HG02973 (cell line): ENCODE measurements at regions not wholly inside any gene's neighbourhood (a gene's known extent, or its start where the extent isn't known, plus 50 kb on each side); places are given as distances from the start of the nearest gene placed in this dataset.
"Not testable (repeated sequence)": the region's sequence is repeated elsewhere in the genome, so short reads cannot be mapped to it uniquely, and the experiment has no call there.

Experiments
- ATAC-seq: cut with Tn5 transposase; IDR thresholded peaks from one replicate; pipeline ENCODE4 v1.9.1; 2021; ENCODE audit warnings: moderate library complexity; ENCODE audit not compliant: unreplicated experiment

DNA sequence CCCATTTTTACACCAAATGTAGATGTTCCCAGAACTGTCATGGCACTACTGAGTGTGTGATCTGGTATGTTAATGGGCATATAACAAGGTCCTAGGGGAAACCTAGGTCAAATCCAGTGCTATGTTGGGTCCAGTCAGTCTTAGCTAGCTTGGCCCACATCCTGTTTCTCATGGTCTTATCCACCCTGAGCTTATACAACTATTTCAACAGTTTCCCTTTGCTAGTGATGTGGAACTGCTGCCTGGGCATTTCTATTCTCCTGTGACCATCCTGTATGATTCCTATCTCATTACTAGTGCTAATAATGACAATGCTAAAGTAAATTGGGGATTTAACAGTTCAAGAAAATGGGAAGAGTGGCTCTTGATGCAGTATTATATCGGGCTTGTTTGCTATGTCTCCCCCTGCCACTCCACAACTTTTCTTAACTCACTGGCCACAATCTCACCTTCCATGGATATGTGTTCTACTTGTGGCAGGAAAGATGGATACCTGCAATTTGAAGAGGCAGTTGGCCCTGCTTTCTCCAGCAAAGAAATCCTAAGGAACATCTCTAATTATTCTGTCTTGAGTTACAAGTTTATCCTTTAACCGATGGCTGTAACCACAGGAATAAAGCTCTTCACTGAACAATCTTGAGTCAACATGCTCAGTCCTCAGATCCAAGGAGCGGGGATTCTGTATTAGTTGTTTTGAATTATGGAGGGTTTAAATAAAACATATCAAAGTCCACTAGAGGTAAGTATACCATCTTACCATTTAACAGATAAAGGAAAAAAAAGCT lies 707.8 kb downstream of the XPNPEP1 start:
- ATAC-seq = no peak

DNA sequence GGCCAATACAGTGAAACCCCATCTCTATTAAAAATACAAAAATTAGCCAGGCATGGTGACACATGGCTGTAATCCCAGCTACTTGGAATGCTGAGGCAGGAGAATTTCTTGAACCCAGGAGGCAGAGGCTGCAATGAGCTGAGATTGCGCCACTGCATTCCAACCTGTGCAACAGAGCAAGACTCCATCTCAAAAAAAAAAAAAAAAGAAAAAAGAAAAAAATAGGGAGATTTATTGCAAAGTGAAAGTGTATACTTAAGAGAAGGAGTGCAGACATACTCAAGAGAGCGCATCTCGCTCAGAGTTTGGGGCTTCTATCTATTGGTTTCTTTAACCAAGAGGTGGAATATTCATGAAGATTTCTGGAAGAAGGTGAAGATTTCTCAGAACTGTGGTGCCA lies 708.4 kb downstream of the XPNPEP1 start:
- ATAC-seq = not testable (repeated sequence)

DNA sequence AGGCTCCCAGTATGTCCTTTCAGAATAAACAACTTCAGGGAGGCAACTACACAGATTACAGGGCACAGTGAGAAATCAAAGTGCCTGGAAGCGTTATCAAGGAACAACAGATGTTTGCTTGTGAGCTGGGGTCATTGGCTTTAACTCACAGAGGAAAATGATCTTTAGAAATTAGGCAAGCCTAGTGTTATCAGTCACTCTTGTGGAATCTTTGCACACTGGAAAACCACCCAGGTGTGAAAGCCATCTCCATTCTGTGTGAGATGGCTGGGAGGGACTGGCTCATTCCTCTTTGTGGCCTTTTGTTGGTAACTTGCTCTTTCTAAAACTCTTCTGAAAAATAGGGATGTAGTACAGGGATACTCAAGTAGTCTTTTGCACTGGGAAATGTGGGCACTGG lies 716.0 kb downstream of the XPNPEP1 start:
- no peak for ATAC-seq

DNA sequence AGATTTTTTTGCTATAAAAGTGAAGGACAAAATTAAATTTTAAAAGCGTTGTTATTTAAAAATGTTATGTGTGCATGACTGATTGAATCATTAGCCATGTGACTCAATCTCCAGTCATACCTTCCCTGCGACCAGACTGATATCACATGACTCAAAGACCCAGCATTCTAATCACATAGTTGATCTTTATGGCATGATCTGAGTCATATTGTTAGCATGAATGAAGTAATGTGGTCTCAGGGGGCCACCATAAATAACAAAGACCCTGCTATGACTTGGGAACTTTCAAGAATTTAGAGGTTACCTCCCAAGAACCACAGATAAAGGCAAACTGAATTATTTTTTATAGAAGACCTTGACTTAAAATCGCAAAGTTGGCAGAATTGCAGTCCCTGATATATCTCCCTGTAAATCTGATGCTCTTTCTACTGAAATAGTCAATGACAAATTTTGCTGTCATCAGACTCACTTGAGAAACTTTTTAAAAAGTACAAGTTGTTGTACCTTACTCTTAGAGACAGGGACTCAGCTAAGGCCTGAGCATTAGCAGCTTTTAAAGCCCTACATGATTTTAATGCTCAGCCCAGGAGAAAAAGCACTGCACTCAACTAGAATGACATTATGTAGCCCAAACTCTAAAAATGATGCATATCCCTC lies 717.3 kb downstream of the XPNPEP1 start:
- ATAC-seq = no peak

DNA sequence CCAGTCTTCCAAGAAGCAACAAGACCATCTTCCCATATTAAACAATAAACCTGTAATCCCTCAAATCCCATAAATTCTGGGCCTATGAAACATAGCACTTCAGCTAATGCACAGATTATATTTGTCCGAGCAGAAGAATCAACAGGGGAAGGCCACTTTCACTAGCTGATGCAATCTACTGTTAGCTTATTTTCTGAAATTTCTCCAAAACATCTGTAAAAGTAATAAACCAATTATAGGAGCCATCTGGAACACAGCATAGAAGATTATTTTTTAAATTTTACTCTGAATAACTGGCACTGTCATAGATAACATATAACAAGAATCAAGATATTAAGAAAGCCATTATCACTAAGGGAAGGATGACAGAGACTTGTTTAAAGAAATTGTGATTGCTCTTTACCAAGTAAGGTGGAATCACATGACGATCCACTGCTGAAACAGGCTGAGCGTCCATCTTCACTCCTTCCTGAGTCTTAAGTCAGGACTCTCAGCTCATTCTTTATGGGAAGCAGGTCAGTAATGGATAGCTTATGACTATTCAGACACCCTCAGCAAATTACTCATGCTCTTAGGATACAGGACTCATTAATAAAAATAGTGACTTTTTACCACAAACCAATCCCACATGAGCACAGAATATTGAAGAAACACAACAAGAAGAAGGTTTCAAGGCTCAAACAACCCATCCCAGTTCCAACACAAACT lies 719.5 kb downstream of the XPNPEP1 start:
- no peak for ATAC-seq

DNA sequence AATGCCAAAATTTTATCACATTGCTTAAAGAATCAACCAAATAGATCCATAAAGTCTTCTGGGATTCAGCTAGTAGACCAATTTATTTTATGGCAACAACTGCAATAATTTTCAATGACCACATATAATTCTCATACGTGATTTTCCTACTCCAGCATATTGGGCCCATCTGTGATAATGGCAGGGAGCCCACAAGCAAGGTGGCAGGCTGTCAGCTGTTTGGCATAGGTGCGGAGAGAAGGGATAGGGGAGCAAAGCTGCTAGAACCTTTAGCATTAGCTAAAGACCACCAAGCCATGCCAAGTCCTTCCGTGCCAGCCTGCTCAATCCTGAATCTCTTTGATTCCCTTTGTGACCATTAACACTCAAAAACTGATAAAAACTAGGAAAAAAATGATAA lies 721.2 kb downstream of the XPNPEP1 start:
- ATAC-seq = no peak

DNA sequence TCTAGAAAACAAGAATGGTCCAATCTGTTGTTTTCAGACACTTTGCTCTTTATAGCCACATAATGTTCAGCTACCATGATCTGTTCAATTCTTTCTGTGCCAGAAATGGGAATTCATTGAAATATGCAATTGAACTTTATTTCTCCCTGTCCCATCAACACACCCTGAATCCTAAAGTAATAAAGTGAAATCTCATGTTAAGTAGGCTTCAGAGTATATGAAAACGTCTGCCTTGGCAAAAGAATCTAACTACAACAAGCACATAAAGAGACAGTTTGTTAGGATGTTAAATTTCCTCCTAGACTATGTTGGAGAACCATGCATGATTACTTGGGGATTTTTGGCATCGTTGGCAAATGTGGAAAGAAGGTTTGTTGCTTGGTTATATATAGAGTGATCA lies 722.7 kb downstream of the XPNPEP1 start:
- no peak for ATAC-seq

DNA sequence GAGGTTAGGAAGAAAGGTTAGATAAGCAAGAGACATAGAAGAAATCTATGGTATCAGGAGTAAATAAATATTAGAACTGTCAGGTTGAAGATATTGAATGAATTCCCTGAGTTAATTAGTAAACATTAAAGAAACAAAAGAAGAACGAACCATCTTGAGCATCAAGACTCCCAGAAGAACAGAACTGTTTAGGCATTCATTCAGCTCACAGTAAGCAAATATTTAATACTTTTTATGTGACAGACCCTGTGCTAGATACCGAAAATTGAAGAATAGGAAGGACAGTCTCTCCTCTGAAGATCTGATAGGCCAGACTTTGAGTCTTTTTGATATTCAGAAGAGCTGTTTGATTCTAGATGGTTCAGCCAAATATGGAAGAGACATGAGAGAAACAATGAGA lies 731.5 kb downstream of the XPNPEP1 start:
- ATAC-seq = no peak

DNA sequence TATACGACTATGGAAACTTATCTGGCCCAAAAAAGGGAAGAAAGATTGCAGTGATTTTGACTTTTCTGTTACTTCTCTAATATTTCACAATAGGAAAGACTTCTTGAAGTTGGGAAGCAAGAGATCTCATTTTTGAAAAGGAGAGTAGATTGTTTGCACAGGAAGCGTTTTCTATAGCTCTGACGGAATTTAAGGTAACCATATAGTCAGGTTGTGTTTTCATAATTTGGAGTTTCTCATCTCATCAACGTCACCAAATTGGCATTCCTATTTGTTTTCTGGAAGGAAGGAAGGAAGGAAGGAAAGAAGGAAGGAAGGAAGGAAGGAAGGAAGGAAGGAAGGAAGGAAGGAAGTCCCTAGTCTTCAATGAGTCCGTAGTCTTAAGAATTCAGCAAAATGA lies 732.0 kb downstream of the XPNPEP1 start:
- no peak for ATAC-seq

DNA sequence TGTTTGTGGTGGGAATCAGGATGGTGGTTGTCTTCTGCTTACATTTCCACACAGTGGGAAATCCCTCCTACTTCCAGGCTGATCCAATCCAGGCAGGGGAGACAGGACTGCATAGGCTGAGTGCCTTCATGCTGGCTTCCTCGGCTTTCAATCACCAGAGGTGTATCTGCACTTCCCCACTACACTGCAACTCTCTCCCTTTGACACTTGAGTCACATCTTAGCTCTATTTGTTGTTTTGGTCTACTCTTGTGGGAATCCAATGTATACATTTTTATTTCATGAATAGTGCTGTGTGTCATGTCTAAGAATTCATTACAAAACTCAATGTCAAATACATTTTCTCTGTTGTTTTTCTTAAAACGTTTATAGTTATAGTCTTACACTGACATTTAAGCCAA lies 735.6 kb downstream of the XPNPEP1 start:
- no peak for ATAC-seq

DNA sequence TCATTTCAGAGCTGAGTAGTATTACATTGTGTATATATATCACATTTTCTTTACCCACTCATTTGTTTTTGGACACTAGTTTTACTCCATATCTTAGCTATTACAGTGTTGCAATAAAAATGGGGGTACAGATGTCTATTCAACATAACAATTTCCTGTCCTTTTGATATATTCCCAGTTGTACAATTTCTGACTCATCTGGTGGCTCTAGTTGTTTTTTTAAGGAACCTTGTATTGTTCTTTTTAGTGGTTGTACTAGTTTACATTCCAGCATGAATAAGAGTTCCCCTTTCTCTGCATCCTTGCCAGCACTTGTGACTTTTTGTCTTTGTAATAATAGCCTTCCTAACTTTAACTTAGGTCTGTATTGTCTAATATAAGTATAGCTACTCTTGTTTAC lies 739.9 kb downstream of the XPNPEP1 start:
- no peak for ATAC-seq

DNA sequence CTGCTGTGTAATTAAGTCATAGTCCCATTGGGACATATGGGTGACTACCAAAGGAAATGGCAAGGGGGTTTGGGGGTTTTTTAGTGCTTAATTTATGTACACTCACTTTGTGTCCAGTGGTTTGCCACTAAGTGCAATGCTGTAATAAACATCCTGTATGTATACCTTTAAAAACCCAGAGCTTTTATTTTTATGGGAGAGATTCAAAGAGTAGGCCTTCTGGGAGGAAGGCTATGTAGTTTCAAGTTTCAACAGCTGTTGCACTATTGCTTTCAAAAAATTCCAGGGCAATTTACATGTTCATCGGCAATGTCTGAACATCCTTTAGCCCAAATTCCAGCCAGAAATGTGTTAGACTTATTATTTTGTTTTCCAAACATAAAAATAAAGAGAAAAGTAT lies 744.7 kb downstream of the XPNPEP1 start:
- no peak for ATAC-seq

DNA sequence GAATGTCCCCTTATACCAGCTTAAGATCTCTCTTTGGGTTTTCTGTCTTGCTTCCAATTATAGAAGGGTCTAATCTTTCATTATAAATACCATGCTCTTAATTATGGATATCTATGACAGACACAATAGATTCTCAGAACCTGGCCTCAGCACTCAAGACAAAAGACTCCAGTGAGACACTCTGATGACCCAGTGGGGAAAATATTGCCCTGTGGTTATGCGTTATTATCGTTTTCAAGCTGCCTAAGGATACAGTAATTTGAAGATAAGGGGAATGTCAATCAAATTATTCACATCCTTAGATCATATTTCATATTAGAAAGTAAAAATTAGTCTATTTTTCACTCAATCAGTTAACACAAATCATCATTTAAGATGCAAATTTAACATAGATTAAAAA lies 748.8 kb downstream of the XPNPEP1 start:
- no peak for ATAC-seq

DNA sequence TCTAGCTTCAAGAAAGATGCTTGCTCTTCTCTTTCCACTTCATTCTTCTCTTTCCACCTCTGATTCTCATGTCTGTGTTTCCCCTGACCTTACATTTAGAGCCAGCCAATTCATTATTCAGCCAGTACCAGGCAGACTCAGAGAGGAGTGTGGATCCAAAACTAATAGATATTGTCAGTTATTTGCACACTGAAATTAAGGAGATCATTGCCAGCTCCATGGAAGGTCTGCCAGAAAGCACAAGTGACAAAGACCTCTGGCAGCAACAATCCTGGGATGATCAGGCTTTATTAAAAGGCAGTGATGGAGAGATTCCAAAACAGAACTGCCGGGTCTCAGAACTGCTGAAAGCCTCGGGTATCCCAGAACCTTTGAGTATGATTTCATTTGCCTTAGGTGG lies 749.4 kb downstream of the XPNPEP1 start:
- ATAC-seq = no peak

DNA sequence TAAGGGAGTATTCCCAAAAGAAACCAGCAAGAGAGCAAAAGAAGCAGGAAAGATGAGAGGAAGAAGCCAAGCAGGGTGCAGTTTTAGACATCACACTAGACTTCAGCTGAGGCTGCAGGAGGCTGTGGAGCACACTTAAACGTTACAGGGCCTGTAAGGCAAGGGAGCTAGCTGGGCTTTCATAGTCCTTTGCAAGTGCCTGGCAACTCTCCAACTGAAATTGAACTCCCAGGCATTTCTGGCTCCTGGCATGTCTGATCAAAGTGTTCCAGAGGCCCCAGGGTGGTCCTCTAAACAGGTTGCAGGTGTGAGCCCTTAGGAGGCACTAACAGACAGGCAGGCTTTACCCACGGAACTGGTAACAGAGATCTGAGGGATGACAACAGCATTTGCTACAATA lies 750.2 kb downstream of the XPNPEP1 start:
- ATAC-seq = no peak

DNA sequence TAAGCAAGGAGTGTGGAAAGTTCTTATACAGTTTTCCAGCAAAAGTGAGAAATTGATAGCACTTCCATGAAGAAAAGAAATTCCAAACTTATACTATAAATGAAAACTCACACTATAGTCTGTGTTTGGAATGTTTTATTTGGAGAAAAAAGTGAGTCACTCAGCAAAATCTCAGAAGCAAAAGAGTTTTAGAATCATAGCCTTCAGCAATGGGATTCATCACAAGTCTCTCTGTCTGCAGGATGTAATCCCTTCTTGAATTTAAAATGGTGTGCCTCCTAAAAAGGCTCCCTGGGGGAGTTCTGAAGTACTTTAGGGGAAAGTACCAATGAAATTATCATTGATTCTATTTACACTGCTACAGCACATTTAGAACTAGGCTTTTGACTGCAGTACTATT lies 756.4 kb downstream of the XPNPEP1 start:
- no peak for ATAC-seq

DNA sequence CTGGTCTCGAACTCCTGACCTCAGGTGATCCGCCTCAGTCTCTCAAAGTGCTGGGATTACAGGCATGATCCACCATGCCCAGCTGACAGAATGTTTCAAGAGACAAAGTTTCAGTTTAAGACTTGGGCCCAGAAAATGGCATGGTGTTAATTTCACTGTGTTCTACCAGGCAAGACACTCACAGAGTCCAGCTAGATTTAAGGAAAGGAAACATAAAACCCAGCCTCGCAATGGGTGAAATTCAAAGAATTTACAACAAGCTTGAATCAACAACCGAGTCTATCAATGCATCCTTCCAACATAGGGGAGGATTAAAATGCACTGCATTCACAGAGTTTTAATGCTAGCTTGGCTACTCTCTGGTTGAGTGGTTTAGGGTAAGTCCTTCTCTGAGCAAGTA lies 764.0 kb downstream of the XPNPEP1 start:
- ATAC-seq = no peak

DNA sequence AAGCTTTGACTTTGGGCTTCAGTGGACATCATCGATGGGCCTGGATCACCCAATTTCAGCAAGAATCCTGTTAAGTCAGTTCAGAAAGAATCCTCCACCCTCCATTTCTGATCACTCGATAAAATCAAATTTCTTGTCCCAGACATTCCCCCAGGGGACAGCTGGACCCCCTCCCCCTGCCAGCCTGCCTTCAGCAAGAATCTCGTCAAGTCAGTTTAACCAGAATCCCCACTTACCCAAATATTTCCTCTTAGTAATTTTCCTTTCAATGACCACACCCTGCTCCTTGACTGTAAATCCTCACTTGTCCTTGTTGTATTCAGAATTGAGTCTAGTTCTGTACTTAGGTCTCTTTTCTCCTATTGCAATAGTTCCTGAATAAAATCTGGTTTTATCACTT lies 766.9 kb downstream of the XPNPEP1 start:
- ATAC-seq = no peak

DNA sequence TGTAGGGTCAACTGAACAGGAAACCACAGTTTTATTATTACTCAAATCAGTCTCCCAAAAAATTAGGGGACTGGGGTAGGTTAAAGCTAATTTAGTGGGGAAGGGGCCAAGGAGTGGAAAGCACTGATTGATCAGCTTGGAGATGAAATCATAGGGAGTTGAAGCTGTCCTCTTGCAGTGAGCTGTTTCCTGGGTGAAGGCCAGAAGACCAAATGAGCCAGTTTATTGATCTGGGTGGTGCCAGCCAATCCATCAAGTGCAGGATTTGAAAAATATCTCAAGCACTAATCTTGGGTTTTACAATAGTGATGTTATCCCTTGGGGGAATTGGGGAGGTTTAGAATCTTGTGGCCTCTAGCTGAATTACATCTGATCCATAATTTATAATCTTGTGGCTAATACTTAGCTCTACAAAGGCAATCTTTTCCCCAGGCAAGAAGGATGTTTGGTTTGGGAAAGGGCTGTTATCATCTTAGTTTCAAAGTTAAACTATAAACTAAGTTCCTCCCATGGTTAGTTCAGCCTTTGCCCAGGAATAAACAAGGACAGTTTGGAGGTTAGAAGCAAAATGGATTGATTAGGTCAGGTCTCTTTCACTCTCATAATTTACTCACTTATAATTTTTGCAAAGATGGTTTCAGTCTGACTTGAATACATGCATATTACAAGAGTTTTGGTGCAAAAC lies 773.5 kb downstream of the XPNPEP1 start:
- ATAC-seq = no peak

DNA sequence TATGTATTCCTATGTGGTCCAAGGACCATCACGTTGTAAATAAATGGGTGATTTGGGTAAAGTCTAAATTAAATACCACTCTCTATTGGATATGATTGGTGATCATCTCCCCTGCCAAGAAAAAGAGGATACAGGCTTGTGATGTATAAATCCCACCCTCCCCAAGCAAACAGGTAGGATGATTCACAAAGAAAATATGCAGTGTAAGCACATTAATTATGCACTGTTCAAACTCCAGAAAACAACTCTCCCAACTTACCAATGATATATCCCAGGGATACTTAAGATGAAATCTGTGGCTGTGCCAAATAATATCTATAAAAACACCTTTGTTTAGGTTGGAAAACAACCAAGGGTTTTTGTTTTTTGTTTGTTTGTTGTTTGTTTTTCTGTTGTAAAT lies 795.9 kb downstream of the XPNPEP1 start:
- no peak for ATAC-seq

DNA sequence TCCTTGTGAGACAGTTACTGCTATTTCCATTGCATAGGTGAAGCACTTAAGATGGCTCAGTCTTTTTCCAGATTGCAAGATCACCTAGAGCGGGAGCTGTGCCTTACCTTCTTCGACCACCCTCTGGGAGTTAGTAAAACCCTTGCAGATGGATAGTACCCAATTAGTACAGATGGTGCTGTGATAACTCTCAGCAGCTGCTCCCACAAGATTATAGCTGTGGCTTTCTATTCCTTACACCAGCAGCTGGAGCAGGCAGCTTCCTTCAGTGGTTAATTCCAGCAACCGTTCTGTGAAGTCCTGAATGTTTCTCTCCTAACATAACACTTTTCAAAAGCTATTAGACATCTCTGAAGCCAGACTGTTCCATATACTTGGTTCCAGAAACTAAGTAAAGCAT lies 796.8 kb downstream of the XPNPEP1 start:
- no peak for ATAC-seq

DNA sequence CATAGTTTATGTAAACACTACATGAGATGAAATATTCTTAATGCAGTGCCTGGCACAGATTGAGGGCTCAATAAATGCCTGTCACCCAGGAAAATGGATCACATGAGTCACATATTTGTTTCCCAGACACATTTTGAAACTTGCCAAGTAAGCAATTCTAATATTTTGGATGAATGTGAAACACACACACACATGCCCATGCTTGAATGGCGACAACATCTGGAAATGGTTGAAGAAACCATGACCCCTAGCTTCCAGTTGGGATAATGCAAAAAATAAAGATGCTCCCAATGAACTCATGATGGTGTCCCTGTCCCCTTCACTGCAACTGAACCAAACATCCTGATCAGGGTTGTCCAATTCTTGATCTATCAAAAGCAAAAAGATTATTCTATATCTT lies 797.3 kb downstream of the XPNPEP1 start:
- ATAC-seq = no peak
